Immature natural killer cell (primary cell): ENCODE measurements at regions not wholly inside any gene's neighbourhood (a gene's known extent, or its start where the extent isn't known, plus 50 kb on each side); places are given as distances from the start of the nearest gene placed in this dataset.

ENCODE experiments used
- DNase-seq, 3 donors: peaks; one replicate each; pipeline ENCODE4 v3.0.0; 2022; ENCODE audit warnings: mixed read lengths in 1 of 3
- H3K27ac Mint-ChIP-seq, 6 donors: one replicate each; pipeline ENCODE4 v1.8.0; 2020; ENCODE audit warnings: mixed read lengths in 6 of 6, mild to moderate bottlenecking in 5 of 6, inconsistent platforms in 4 of 6, moderate library complexity in 3 of 6
- H3K27me3 Mint-ChIP-seq, 3 donors: one replicate each; pipeline ENCODE4 v1.8.0; 2020 to 2021; ENCODE audit warnings: low read depth in 3 of 3, mild to moderate bottlenecking in 3 of 3, mixed read lengths in 3 of 3, moderate library complexity in 3 of 3, inconsistent platforms in 1 of 3
- H3K36me3 Mint-ChIP-seq, 3 donors: one replicate each; pipeline ENCODE4 v1.8.0; 2020; ENCODE audit warnings: mixed read lengths in 3 of 3, inconsistent platforms in 2 of 3, mild to moderate bottlenecking in 2 of 3
- H3K4me1 Mint-ChIP-seq, 2 donors: one replicate each; pipeline ENCODE4 v1.8.0; 2020; ENCODE audit warnings: inconsistent platforms in 2 of 2, mild to moderate bottlenecking in 2 of 2, mixed read lengths in 2 of 2, moderate library complexity in 1 of 2
- H3K4me3 Mint-ChIP-seq, 5 donors: one replicate each; pipeline ENCODE4 v1.8.0; 2020; ENCODE audit warnings: mild to moderate bottlenecking in 5 of 5, mixed read lengths in 5 of 5, inconsistent platforms in 3 of 5, moderate library complexity in 3 of 5
- H3K9me3 Mint-ChIP-seq, 6 donors: one replicate each; pipeline ENCODE4 v1.8.0; 2020; ENCODE audit warnings: mild to moderate bottlenecking in 6 of 6, mixed read lengths in 6 of 6, inconsistent platforms in 4 of 6, moderate library complexity in 3 of 6

DNA sequence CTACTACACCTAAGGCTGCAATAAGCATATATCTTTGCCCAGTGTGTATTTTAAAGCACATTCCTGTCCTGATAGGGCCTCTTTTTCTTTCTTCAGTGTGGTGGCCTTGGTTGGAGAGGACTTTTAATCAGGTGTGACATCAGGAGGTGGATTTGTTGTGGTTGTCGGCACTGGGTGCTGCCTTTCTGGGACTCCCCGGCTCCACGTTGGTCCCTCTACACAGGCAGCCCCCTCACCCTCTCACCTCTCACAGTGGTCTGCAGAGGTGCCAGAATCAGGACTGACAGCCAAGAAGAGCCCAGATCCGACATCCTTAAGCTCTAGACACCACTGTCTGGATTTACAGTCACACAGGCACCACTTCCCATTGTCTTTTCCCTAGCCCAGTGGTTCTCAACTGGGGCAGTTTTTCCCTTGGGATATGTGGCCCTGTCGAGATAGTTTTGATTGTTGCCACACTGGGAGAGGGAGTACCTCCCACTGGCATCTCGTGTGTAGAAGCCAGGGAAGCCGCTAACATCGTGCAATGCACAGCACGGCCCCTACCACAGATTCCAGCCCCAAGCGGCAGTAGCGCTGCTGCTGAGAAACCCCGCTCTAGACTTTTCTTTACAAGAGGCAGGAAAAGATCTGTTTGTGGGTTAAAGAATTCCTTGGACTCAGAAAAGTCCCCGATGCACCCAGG, 314.1 kb downstream of the QKI start:
- no peaks in the 10 kb centered on the region for H3K36me3 Mint-ChIP-seq
- H3K4me3 Mint-ChIP-seq, result peak overlapping the region in 2 of 5 donors; percentile 29 to 35
- H3K4me1 Mint-ChIP-seq, result peaks cover 17 to 27% of the 10 kb centered on the region in 2 donors
- peak; percentile 34 to 43 (median 41) for DNase-seq
- H3K27ac Mint-ChIP-seq, result peak overlapping the region in 4 of 6 donors; percentile 21 to 58 (median 36)
- no peaks in the 10 kb centered on the region for H3K9me3 Mint-ChIP-seq
- peaks cover 0 to 3% (median 1%) of the 10 kb centered on the region in 3 donors for H3K27me3 Mint-ChIP-seq

DNA sequence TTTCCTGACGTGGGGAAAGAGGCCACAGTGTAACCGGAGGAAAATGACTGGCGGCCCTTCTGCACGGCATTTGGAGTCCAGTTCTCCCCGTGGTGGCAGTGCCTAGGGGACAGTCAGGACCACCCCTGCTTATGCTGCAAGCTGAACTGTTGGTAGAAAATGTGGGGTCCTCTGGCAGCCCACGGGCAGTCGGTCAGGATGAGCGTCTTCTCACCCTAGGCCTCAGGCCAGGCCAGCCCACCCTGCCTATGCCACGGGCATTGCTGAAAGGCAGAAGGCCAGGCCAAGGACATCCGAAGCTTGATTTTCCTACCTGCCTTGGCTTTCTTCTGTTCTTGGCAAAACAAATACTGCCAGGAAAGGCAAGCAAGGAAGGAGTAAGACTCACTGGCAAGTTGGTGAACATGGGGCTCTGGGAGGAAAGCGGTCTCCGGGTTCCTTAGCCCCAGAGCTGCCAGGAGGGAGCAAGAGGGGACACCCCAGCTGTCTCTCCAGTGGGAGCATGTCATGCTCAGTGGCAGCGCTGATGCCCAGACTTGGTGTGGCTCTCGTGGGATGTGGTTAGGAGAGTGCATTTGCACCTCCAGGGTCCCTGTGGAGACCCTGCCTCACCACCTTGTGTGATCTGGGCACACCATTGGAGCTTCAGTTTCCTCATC, 311.6 kb downstream of the QKI start:
- H3K27me3 Mint-ChIP-seq, result peaks cover 0 to 3% (median 1%) of the 10 kb centered on the region in 3 donors
- no peak overlapping the region for H3K4me3 Mint-ChIP-seq
- peaks cover 0 to 4% (median 0%) of the 10 kb centered on the region in 3 donors for H3K36me3 Mint-ChIP-seq
- H3K27ac Mint-ChIP-seq, result no peak overlapping the region
- peaks cover 30 to 32% of the 10 kb centered on the region in 2 donors for H3K4me1 Mint-ChIP-seq
- no peak for DNase-seq
- no peaks in the 10 kb centered on the region for H3K9me3 Mint-ChIP-seq

DNA sequence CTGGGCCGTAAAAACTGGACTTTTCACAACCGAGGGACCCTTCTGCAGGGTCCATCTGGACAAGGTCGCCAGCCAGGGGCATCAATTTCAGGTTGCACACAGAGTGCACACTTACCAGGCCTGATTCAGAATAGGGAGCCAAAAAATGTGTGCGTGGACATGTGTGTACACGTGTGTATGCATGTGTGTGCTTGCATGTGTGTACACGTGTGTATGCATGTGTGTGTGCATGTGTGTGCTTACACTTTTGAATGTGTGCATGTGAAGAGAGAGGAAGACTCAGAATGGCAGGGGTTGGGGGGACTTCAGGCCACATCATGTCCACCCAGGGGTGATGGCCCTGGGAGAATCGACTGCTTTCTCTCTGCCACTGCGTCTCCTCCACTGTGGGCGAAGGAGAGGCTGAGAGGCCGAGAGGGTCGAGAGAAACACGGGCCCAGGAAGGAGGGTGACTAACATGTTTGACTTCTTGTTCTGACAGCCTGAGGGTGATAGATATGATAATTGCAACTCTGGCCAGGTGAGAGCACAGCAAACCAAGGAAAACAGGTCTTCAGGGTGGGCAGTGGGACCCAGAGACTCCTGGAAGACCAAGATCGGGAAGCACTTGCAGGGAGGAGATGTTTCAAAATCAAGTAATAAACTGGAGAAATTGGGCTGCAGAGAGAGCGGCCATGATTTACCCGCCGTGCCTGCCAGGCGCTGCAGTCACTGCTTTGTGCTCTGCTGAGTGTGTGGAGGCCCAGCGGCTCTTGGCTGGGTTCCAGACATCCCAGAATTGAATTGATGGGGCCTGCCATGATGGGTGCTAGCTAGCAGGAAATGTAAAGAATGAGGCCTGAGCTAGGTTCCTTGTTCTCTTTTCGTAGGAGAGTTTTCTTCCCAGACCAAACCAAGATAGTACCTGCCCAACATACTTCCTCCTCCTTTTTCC, 310.8 kb downstream of the QKI start:
- H3K4me1 Mint-ChIP-seq, result peaks cover 38 to 41% of the 10 kb centered on the region in 2 donors
- H3K27me3 Mint-ChIP-seq, result peaks cover 0 to 3% (median 1%) of the 10 kb centered on the region in 3 donors
- H3K4me3 Mint-ChIP-seq, result no peak overlapping the region
- peak overlapping the region in 1 of 6 donors; percentile 64 for H3K27ac Mint-ChIP-seq
- peaks cover 0 to 4% (median 0%) of the 10 kb centered on the region in 3 donors for H3K36me3 Mint-ChIP-seq
- DNase-seq, result no peak
- H3K9me3 Mint-ChIP-seq, result no peaks in the 10 kb centered on the region

DNA sequence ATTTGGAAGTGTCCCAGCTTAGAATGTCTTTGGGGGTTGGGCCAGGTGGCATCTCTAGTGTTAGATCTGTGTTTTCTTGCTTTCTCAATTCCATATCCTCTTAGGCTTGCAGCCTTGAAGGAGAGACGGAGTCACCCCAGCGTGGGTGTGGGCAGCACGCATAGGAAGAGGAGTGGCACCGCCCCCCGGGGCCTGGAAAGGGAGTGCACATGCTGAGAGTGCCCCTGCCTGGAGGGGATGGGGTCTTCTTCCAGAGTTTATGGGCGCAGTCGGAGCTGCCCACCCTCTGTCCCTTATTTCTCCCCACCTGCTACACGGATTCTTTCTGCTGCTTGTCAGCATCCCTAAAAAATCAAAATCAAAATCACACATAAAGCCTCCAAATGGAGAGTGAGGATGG, 309.7 kb downstream of the QKI start:
- H3K27me3 Mint-ChIP-seq, result peaks cover 0 to 3% (median under 1%) of the 10 kb centered on the region in 3 donors
- H3K9me3 Mint-ChIP-seq, result no peaks in the 10 kb centered on the region
- peaks cover 45% of the 10 kb centered on the region in 2 donors for H3K4me1 Mint-ChIP-seq
- peaks cover 0 to 4% (median 0%) of the 10 kb centered on the region in 3 donors for H3K36me3 Mint-ChIP-seq
- H3K27ac Mint-ChIP-seq, result peak overlapping the region in 1 of 6 donors; percentile 41
- DNase-seq, result no peak
- no peak overlapping the region for H3K4me3 Mint-ChIP-seq

DNA sequence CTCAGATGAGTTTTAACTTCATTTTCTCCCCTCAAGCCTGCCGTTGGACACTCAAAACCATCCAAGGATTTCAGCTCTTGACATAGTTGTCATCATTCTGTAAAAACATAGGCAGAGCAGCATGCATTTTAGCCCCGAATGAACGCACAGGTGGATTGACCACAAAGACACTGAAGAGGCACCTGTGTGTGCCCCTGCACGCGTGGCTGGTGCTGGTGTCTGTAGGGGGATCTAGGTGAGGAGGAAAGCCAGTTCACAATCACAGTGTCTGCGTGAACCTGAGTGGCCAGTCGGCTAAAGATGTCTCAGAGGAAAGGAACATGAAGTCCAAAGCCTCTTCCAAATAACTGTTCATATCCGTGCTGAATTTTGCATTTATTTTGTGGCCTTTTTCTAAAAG, 309.2 kb downstream of the QKI start:
- no peak overlapping the region for H3K4me3 Mint-ChIP-seq

DNA sequence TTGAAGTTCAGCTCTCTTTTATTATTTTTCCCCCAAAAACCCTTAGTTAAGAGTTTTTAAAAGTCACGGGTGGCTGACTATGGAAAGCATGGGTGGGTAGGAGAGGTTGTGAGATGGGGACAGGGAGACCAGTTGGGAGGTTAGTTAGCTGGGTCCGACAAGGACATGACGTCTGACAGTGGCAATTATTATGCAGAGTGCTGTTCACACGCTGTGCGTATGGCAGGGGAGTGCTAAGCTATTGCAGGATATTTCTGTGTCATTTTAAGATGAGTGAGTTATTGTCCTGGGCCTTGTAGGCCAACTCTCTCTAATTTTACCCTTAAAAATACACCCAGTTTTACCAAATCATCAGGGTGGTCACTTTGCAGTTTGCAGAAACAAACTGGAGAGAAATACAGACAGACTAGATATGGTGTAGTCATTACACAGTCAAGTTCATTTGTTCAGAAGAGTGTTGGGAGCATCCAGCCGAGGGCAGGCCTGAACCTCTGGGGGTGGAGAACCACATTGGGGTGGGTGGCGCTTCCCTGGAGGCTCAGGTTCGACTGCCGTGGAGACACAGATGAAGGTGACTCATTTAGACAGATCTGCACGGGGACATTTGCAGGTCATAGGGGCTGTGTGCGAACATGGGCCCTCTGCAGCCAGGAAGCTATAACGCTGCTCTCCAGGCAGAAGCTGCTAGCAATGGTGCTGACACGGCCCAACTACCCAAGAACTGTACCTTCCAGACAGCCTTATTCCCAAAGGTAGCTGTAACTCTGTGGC, 307.6 kb downstream of the QKI start:
- peak overlapping the region in 2 of 6 donors; percentile 62 to 85 for H3K27ac Mint-ChIP-seq
- no peaks in the 10 kb centered on the region for H3K9me3 Mint-ChIP-seq
- peaks cover 0 to 7% (median 0%) of the 10 kb centered on the region in 3 donors for H3K36me3 Mint-ChIP-seq
- peak overlapping the region in 1 of 5 donors; percentile 72 for H3K4me3 Mint-ChIP-seq
- H3K4me1 Mint-ChIP-seq, result peaks cover 39 to 42% of the 10 kb centered on the region in 2 donors
- DNase-seq, result no peak
- peaks cover under 1 to 4% (median 2%) of the 10 kb centered on the region in 3 donors for H3K27me3 Mint-ChIP-seq

More for the DNA sequence above, 309.2 kb downstream of the QKI start:
- DNase-seq, result no peak
- peaks cover 0 to 4% (median 0%) of the 10 kb centered on the region in 3 donors for H3K36me3 Mint-ChIP-seq
- no peaks in the 10 kb centered on the region for H3K9me3 Mint-ChIP-seq
- H3K27me3 Mint-ChIP-seq, result peaks cover 0 to 5% (median 2%) of the 10 kb centered on the region in 3 donors
- H3K4me1 Mint-ChIP-seq, result peaks cover 45 to 48% of the 10 kb centered on the region in 2 donors
- no peak overlapping the region for H3K27ac Mint-ChIP-seq

DNA sequence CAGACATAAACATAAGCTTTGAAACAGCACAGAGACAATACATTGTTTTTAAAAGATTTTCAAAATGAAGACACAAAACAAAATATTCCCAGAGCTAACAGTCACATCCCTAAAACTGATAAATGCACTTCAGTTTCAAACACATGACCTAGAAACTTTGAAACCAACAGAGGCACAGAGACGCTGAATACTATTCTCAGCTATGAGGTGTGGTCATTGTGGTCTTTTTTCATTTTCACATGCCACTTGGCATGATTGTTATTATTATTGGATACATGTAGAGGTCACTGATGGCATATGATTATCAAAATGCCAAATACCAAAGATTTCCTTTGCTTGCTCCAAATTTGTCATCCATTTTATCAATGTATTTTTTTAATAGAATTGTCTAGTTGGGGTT, 306.9 kb downstream of the QKI start:
- no peak for DNase-seq
- H3K36me3 Mint-ChIP-seq, result peaks cover 0 to 10% (median 0%) of the 10 kb centered on the region in 3 donors
- H3K4me1 Mint-ChIP-seq, result peaks cover 40 to 45% of the 10 kb centered on the region in 2 donors
- no peaks in the 10 kb centered on the region for H3K9me3 Mint-ChIP-seq
- peaks cover 2 to 4% (median 2%) of the 10 kb centered on the region in 3 donors for H3K27me3 Mint-ChIP-seq
- peak overlapping the region in 2 of 6 donors; percentile 62 to 85 for H3K27ac Mint-ChIP-seq
- peak overlapping the region in 2 of 5 donors; percentile 36 to 72 for H3K4me3 Mint-ChIP-seq

DNA sequence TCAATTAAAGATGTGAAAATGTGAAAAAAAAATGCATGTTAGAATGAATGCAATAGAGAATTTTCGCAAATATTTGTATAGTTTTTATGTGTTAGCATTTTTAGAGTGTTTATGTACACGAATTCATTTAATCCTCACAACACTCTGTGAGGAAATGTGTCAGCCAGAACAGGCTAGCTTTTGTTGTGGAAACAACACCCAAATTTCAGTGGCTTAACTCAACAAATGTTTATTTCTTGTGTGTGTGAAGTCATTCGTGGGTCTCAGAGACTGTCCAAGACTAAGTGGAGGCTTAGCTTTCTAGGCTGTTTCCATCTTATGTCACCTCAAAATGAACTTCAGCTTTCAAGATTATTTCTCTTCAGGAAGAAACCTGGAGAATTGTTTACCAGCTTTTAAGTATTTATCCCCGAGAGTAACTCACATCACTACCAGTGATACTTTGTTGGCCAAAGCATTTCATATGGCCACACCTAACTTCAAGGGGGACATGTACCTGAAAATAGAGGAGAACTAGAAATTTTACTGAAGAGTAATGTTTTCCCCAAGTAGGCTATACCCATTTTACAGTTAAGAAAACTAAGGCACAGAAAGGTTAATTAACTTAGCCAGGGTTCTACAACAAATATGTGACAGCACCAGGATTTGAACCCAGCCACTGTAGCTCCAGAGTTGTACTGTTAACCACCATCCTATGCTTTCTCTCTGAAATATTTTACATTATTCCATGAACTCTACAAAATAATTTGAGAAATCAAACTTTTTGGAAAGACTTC, 306.1 kb downstream of the QKI start:
- peaks cover 0 to 10% (median 0%) of the 10 kb centered on the region in 3 donors for H3K36me3 Mint-ChIP-seq
- peak overlapping the region in 2 of 6 donors; percentile 83 to 85 for H3K27ac Mint-ChIP-seq
- H3K27me3 Mint-ChIP-seq, result peaks cover 2 to 4% (median 2%) of the 10 kb centered on the region in 3 donors
- DNase-seq, result no peak
- H3K4me1 Mint-ChIP-seq, result peaks cover 40 to 45% of the 10 kb centered on the region in 2 donors
- H3K9me3 Mint-ChIP-seq, result no peaks in the 10 kb centered on the region
- H3K4me3 Mint-ChIP-seq, result peak overlapping the region in 2 of 5 donors; percentile 25 to 72

DNA sequence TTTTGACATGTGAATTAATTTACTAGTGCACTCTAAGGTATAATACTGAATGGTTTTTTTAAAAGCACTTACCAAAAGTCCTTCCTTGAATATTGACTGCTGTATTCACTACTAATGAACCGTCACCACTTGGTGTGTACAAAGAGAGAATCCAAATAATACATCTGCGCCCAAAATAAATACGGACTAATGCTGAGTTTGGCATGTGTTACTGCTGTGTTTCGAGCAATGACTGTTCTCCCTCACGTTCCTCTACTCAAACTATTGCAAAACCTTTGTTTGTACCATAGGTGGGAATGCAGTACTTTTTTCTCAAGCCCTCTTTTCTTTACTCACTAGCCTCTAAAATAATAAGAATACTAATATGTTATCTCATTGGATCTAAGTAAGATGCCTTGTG, 305.5 kb downstream of the QKI start:
- Mint-ChIP-seq H3K27ac (peak overlapping the region in 2 of 6 donors; percentile 37 to 85), H3K9me3 (no peaks in the 10 kb centered on the region), H3K4me3 (peak overlapping the region in 1 of 5 donors; percentile 69), H3K4me1 (peaks cover 40 to 45% of the 10 kb centered on the region in 2 donors), H3K36me3 (peaks cover 0 to 10% (median 0%) of the 10 kb centered on the region in 3 donors), H3K27me3 (peaks cover 2 to 4% (median 2%) of the 10 kb centered on the region in 3 donors)
- no peak for DNase-seq

DNA sequence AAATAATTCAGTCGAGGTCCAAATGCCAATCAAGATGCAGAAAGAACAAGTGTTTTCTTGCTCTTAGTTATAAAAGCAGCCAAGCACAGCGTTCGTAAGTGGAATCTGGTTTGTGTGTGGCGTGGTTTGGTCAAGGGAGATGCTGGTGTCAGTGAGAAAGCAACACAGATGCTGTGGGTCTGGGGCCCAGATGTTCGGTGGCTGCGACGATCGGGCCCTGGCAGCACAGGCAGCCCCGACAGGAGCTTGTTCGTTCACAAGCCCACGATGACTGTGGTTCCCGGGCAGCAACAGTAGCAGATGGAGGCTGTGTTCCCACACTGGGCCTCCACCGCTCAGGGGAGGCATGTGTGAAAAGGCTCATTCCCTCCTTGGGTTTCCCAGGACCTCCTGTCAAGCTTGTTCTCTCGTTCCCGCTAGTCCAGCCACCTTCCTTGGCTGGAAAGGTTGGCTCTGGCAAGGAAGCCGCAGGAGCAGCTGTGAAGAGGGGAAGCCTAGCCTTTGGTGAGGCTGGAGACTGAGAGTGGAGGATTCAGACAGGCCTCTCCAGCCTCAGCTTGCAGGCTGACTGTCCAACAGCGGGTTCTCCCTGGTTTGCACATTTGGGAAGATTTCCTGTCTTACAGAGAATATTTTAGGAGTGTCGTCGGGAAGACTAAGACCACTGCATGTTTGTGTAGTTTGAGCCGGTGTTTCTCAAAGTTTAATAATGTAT, 304.7 kb downstream of the QKI start:
- H3K27ac Mint-ChIP-seq, result peak overlapping the region in 1 of 6 donors; percentile 54
- DNase-seq, result no peak
- peaks cover 2 to 4% (median 2%) of the 10 kb centered on the region in 3 donors for H3K27me3 Mint-ChIP-seq
- H3K4me3 Mint-ChIP-seq, result peak overlapping the region in 2 of 5 donors; percentile 30 to 65
- peaks cover 40 to 45% of the 10 kb centered on the region in 2 donors for H3K4me1 Mint-ChIP-seq
- peaks cover 0 to 10% (median 0%) of the 10 kb centered on the region in 3 donors for H3K36me3 Mint-ChIP-seq
- H3K9me3 Mint-ChIP-seq, result no peaks in the 10 kb centered on the region

DNA sequence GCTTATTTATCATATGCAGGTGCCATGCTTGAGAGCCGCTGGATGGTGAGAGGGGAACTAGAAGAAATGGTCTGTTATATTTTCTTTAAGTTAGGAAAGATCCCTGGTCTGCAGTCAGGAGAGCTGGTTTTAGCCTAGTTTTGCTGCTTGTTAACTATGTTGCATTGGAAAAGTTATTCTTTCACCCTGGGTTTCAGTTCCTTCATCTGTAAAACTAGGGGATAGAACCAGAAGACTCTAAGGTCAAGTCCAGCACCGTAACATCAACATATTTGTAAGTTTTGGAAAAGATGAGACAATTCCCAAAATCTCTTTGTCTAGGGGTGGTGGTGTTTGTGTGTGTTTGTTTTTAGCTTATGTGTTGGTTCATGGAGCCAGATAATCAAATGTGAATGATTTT, 304.0 kb downstream of the QKI start:
- H3K4me3 Mint-ChIP-seq, result peak overlapping the region in 1 of 5 donors; percentile 65
- H3K4me1 Mint-ChIP-seq, result peaks cover 40 to 45% of the 10 kb centered on the region in 2 donors
- no peak for DNase-seq
- H3K27me3 Mint-ChIP-seq, result peaks cover 2 to 4% (median 2%) of the 10 kb centered on the region in 3 donors
- peaks cover 0 to 10% (median 0%) of the 10 kb centered on the region in 3 donors for H3K36me3 Mint-ChIP-seq
- no peaks in the 10 kb centered on the region for H3K9me3 Mint-ChIP-seq
- peak overlapping the region in 2 of 6 donors; percentile 3 to 54 for H3K27ac Mint-ChIP-seq
